ENCODE measurements at regions not wholly inside any gene's neighbourhood (a gene's known extent, or its start where the extent isn't known, plus 50 kb on each side); places are given as distances from the start of the nearest gene placed in this dataset.
A peak's percentile ranks its signal among the peaks of the same experiment; 100 is the strongest.

DNA sequence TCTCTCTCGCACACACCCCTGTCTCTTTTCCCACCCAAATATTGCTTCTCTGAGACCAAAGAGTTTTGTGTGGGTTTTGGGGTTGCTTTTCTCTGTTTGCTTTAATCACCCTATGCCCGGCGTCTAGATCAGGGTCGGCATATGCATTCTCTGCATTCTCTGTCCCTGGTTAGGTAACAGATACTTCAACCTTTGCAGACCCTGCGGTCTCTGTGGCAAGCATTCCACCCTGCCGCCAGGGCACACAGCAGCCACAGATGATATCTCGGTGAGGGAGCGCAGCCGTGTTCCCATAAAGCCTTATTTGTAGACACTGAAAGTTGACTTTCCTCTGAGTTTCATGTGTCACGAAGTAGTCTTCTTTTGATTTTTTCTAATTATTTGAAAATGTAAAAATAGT lies 110.4 kb upstream of the FZD10 start:
- Histone ChIP-seq H3K4me3 (ENCODE audit: low read length) (no peak overlapping the region), H3K27me3 (ENCODE audit: control insufficient read depth, insufficient read depth) (no peaks in the 10 kb centered on the region), H3K9me3 (ENCODE audit: control insufficient read depth, low read length) (no peaks in the 10 kb centered on the region), H3K4me1 (ENCODE audit: control insufficient read depth, insufficient read depth, low read length) (no peaks in the 10 kb centered on the region), H3K27ac (ENCODE audit: low read length) (no peak overlapping the region)
- intact Hi-C loops (cut with DNase I) = no loop called here
- 68% methylated on average over 10 of the region's 10 CpGs for WGBS
- ATAC-seq (no peak), DNase-seq (no peak)

DNA sequence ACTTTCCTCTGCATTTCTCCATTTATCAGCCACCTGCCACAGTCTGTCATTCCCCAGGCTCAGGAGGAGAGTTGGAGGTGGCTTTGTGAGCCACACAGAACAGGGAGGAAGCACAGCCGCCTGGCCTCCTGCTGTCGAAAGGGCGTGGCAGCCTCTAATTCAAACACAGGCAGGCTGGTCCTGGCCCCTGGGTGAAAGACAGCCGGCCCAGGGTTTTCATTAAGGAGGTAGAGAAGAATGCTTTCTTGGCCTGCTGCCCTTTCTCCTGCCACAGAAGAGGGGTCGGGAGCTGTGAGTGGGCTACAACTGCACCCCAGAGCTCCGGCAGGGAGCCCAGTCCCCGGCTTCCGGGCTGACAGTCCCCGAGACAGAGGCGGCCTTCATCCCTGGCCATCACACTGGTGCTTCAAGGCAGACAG lies 108.6 kb upstream of the FZD10 start:
- intact Hi-C loops (cut with DNase I) = no loop called here
- Histone ChIP-seq H3K4me3 (ENCODE audit: low read length) (no peak overlapping the region), H3K27ac (ENCODE audit: low read length) (no peak overlapping the region), H3K4me1 (ENCODE audit: control insufficient read depth, insufficient read depth, low read length) (no peaks in the 10 kb centered on the region), H3K27me3 (ENCODE audit: control insufficient read depth, insufficient read depth) (no peaks in the 10 kb centered on the region), H3K9me3 (ENCODE audit: control insufficient read depth, low read length) (no peaks in the 10 kb centered on the region)
- DNase-seq (no peak), ATAC-seq (no peak)
- WGBS = 32% methylated on average over 10 of the region's 10 CpGs

DNA sequence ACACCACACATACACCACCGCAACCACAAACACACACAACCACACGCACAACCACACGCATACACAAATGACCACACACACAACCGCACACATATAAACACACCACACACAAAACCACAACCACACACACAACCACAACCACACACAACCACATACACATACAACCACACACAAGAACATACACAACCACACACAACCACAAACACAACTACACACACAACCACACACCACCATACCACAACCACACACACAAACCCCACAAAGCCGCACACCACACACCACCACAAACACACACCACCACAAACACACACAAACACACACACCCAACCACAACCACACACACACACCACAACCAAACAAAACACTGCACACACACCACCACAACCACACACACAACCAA lies 107.5 kb upstream of the FZD10 start:
- intact Hi-C loops (cut with DNase I) = no loop called here
- Histone ChIP-seq H3K4me1 (ENCODE audit: control insufficient read depth, insufficient read depth, low read length) (no peaks in the 10 kb centered on the region), H3K27me3 (ENCODE audit: control insufficient read depth, insufficient read depth) (no peaks in the 10 kb centered on the region), H3K9me3 (ENCODE audit: control insufficient read depth, low read length) (no peaks in the 10 kb centered on the region), H3K27ac (ENCODE audit: low read length) (no peak overlapping the region), H3K4me3 (ENCODE audit: low read length) (no peak overlapping the region)
- no peak for ATAC-seq
- WGBS = 92% methylated on average over 5 of the region's 5 CpGs
- no peak for DNase-seq

DNA sequence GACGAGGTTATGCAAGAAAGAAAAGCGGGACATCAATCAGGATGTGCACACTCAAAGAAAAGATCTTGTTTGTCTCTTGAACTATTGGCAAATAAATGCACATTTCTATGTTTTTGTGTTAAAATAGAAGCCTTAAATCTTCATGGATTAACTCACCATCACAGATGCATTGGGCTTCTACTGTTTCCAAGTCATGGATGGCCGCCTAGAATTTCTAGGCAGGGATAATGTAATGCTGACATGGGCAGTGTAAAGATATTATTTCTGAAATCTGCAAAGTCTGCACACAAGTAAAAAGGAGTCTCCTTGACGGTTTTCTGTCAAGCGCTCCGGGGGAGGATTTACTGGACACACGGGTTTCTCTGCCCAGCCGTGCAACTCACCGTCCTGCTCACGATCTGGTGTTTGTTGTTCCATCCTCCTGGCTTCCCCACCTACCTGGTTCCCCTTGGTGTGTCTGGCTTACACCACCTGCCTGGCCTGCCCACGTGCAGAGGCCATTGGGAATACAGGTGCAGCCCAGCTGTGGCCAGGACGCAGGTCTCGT lies 103.3 kb upstream of the FZD10 start:
- H3K27me3 ChIP-seq (ENCODE audit: control insufficient read depth, insufficient read depth) = no peaks in the 10 kb centered on the region
- H3K9me3 ChIP-seq (ENCODE audit: control insufficient read depth, low read length) = no peaks in the 10 kb centered on the region
- H3K4me3 ChIP-seq (ENCODE audit: low read length) = no peak overlapping the region
- DNase-seq (no peak), ATAC-seq (no peak)
- intact Hi-C loops (cut with DNase I) = no loop called here
- 76% methylated on average over 13 of the region's 13 CpGs for WGBS
- H3K4me1 ChIP-seq (ENCODE audit: control insufficient read depth, insufficient read depth, low read length) = no peaks in the 10 kb centered on the region
- no peak overlapping the region for H3K27ac ChIP-seq (ENCODE audit: low read length)

- 66% methylated on average over 9 of the region's 9 CpGs for WGBS
- no peaks in the 10 kb centered on the region for H3K27me3 ChIP-seq (ENCODE audit: control insufficient read depth, insufficient read depth)
- ATAC-seq (no peak), DNase-seq (no peak)
- no peak overlapping the region for H3K27ac ChIP-seq (ENCODE audit: low read length)
- H3K4me3 ChIP-seq (ENCODE audit: low read length) = no peak overlapping the region
- intact Hi-C loops (cut with DNase I) = no loop called here
- H3K4me1 ChIP-seq (ENCODE audit: control insufficient read depth, insufficient read depth, low read length) = no peaks in the 10 kb centered on the region
- no peaks in the 10 kb centered on the region for H3K9me3 ChIP-seq (ENCODE audit: control insufficient read depth, low read length)
These were observed 98.4 kb upstream of the FZD10 start for GRCh38 chr12:130063866-130064265.

- intact Hi-C loops (cut with DNase I) = no loop called here
- Histone ChIP-seq H3K9me3 (ENCODE audit: control insufficient read depth, low read length) (no peaks in the 10 kb centered on the region), H3K27me3 (ENCODE audit: control insufficient read depth, insufficient read depth) (no peaks in the 10 kb centered on the region), H3K4me3 (ENCODE audit: low read length) (no peak overlapping the region), H3K4me1 (ENCODE audit: control insufficient read depth, insufficient read depth, low read length) (no peaks in the 10 kb centered on the region), H3K27ac (ENCODE audit: low read length) (no peak overlapping the region)
- DNase-seq (no peak), ATAC-seq (no peak)
- WGBS = 60% methylated on average over 4 of the region's 4 CpGs
These were observed 97.3 kb upstream of the FZD10 start for GRCh38 chr12:130064999-130065398.

- intact Hi-C loops (cut with DNase I) = no loop called here
- ATAC-seq (no peak), DNase-seq (no peak)
- WGBS = 88% methylated on average over 5 of the region's 5 CpGs
- Histone ChIP-seq H3K9me3 (ENCODE audit: control insufficient read depth, low read length) (no peaks in the 10 kb centered on the region), H3K4me3 (ENCODE audit: low read length) (no peak overlapping the region), H3K27me3 (ENCODE audit: control insufficient read depth, insufficient read depth) (no peaks in the 10 kb centered on the region), H3K4me1 (ENCODE audit: control insufficient read depth, insufficient read depth, low read length) (no peaks in the 10 kb centered on the region), H3K27ac (ENCODE audit: low read length) (no peak overlapping the region)
These were observed 95.5 kb upstream of the FZD10 start for GRCh38 chr12:130066742-130067141.

DNA sequence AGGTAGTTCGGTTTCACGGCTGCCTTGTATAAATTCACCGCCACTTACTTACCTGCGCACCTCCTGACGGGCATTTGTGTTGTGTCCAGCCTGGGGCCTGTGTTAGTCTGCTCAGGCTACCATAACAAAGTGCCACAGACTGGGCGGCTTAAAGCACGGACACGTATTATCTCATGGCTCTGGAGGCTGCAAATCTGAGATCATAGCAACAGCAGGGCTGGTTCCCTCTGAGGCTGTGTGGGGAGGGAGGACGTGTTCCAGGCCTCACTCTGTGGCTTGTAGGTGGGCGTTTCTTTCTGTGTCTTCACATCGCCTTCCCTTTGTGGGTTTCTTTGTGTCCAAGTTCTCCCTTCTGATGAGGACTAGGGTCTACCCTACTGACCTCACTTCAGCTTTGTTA lies 93.5 kb upstream of the FZD10 start:
- Histone ChIP-seq H3K9me3 (ENCODE audit: control insufficient read depth, low read length) (no peaks in the 10 kb centered on the region), H3K4me3 (ENCODE audit: low read length) (no peak overlapping the region), H3K4me1 (ENCODE audit: control insufficient read depth, insufficient read depth, low read length) (no peaks in the 10 kb centered on the region), H3K27ac (ENCODE audit: low read length) (no peak overlapping the region), H3K27me3 (ENCODE audit: control insufficient read depth, insufficient read depth) (no peaks in the 10 kb centered on the region)
- intact Hi-C loops (cut with DNase I) = no loop called here
- DNase-seq (no peak), ATAC-seq (no peak)
- 78% methylated on average over 11 of the region's 11 CpGs for WGBS

DNA sequence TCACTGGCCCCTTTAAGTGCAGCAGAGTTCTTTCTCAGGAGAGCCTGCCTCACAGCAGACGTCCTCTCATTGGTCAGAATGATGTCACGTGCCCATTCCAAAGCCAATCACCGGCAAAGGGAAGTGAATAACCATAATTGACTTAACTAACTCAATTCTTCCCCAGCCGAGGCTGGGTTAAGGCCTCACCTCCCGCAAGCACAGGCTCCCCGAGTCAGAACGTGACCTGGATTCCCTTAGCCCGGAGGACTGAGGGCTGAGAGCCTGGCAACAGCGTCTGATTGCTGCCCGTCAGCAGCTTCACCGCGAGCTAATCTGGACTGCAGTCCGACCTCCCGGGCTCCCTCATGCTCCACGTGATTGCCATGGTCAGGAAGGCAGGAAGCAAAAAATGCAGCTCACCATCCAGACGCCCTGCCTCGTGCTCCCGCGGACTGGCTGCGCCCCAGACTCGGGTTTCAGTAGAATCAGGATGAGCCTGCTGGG lies 92.1 kb upstream of the FZD10 start:
- DNase-seq = peak in 2 of 3 donors; percentile 27 to 63
- WGBS = 27% methylated on average over 21 of the region's 21 CpGs
- H3K4me1 ChIP-seq (ENCODE audit: control insufficient read depth, insufficient read depth, low read length) = no peaks in the 10 kb centered on the region
- no peaks in the 10 kb centered on the region for H3K27me3 ChIP-seq (ENCODE audit: control insufficient read depth, insufficient read depth)
- H3K9me3 ChIP-seq (ENCODE audit: control insufficient read depth, low read length) = no peaks in the 10 kb centered on the region
- ATAC-seq = peak; percentile 75 to 79
- no peak overlapping the region for H3K27ac ChIP-seq (ENCODE audit: low read length)
- peak overlapping the region; percentile 18 for H3K4me3 ChIP-seq (ENCODE audit: low read length)
- intact Hi-C loops (cut with DNase I) = no loop called here

- H3K27ac ChIP-seq (ENCODE audit: low read length) = no peak overlapping the region
- intact Hi-C loops (cut with DNase I) = no loop called here
- DNase-seq (no peak), ATAC-seq (no peak)
- no peaks in the 10 kb centered on the region for H3K4me1 ChIP-seq (ENCODE audit: control insufficient read depth, insufficient read depth, low read length)
- no peaks in the 10 kb centered on the region for H3K9me3 ChIP-seq (ENCODE audit: control insufficient read depth, low read length)
- WGBS = 87% methylated on average over 3 of the region's 3 CpGs
- no peaks in the 10 kb centered on the region for H3K27me3 ChIP-seq (ENCODE audit: control insufficient read depth, insufficient read depth)
- no peak overlapping the region for H3K4me3 ChIP-seq (ENCODE audit: low read length)
These were observed 88.5 kb upstream of the FZD10 start for GRCh38 chr12:130073721-130074120.

- no peak overlapping the region for H3K4me3 ChIP-seq (ENCODE audit: low read length)
- no peak for ATAC-seq
- no peak for DNase-seq
- no peaks in the 10 kb centered on the region for H3K27me3 ChIP-seq (ENCODE audit: control insufficient read depth, insufficient read depth)
- no peaks in the 10 kb centered on the region for H3K4me1 ChIP-seq (ENCODE audit: control insufficient read depth, insufficient read depth, low read length)
- intact Hi-C loops (cut with DNase I) = no loop called here
- H3K27ac ChIP-seq (ENCODE audit: low read length) = no peak overlapping the region
- no peaks in the 10 kb centered on the region for H3K9me3 ChIP-seq (ENCODE audit: control insufficient read depth, low read length)
- WGBS = 85% methylated on average over 8 of the region's 8 CpGs
These were observed 87.4 kb upstream of the FZD10 start for GRCh38 chr12:130074661-130075406.
